H1 (cell line): ENCODE measurements at regions not wholly inside any gene's neighbourhood (a gene's known extent, or its start where the extent isn't known, plus 50 kb on each side); places are given as distances from the start of the nearest gene placed in this dataset.

Experiments used
- CTCF ChIA-PET: fragments of 300-600 bp; sonication (Branson Sonifier 250); formaldehyde crosslinking; loops from one replicate; lab custom pipeline; 2021; ENCODE audit not compliant: partially characterized antibody; lab: Charles Lee
- POLR2A ChIA-PET: fragments of 300-600 bp; sonication (Branson Sonifier 250); formaldehyde crosslinking; loops from one replicate; lab custom pipeline; 2021; ENCODE audit warnings: inconsistent platforms; ENCODE audit not compliant: partially characterized antibody; lab: Charles Lee
- DNase-seq, 2 experiments: peaks; one replicate each; pipeline versions ENCODE4 v3.0.0 to v3.0.0-alpha.2; 2010 to 2022; ENCODE audit warnings: low spot score in 2 of 2, low read depth in 1 of 2, mixed read lengths in 1 of 2
- FAIRE-seq: peaks from 2 replicates; lab custom pipeline; 2011; peaks lifted over from hg19 to GRCh38; lab: Jason Lieb, UNC
- H2AFZ ChIP-seq: 2 replicates; pipeline ENCODE4 v1.8.1; 2012; ENCODE audit warnings: low read length, inconsistent platforms
- H2AK5ac ChIP-seq: 2 replicates; pipeline ENCODE4 v1.6.1; 2013; ENCODE audit warnings: low read depth, low read length
- H2BK120ac ChIP-seq: replicated peaks from 2 replicates; pipeline ENCODE3; 2013; ENCODE audit warnings: low read depth, low read length, inconsistent platforms
- H2BK12ac ChIP-seq: 2 replicates; pipeline ENCODE4 v1.6.1; 2013; ENCODE audit warnings: low read depth, low read length
- H2BK15ac ChIP-seq: 2 replicates; pipeline ENCODE4 v1.6.1; 2013; ENCODE audit warnings: low read length
- H2BK20ac ChIP-seq: 2 replicates; pipeline ENCODE4 v1.6.1; 2013; ENCODE audit warnings: low read length
- H2BK5ac ChIP-seq: 2 replicates; pipeline ENCODE4 v1.6.1; 2013; ENCODE audit warnings: low read depth, low read length
- H3K14ac ChIP-seq: 2 replicates; pipeline ENCODE4 v1.6.1; 2013; ENCODE audit warnings: inconsistent platforms; ENCODE audit not compliant: insufficient read length
- H3K18ac ChIP-seq: 2 replicates; pipeline ENCODE4 v1.6.1; 2013; ENCODE audit warnings: low read length; ENCODE audit errors: extremely low read depth
- H3K23ac ChIP-seq: 2 replicates; pipeline ENCODE4 v1.6.1; 2013; ENCODE audit warnings: inconsistent platforms; ENCODE audit not compliant: insufficient read length
- H3K23me2 ChIP-seq: 2 replicates; pipeline ENCODE4 v1.6.1; 2013; ENCODE audit warnings: low read depth, low read length
- H3K27ac ChIP-seq: 2 replicates; pipeline ENCODE4 v1.6.1; 2011; ENCODE audit warnings: low read depth, low read length, inconsistent platforms
- H3K27me3 ChIP-seq, 4 experiments: replicated peaks in 1 of 4; 1 replicate in 1 of 4; 2 replicates in 3 of 4; pipeline versions ENCODE4 v1.6.1 to v1.8.1; 2011 to 2013; ENCODE audit warnings: low read length in 3 of 4, mild to moderate bottlenecking in 3 of 4, inconsistent platforms in 2 of 4, mixed read lengths in 2 of 4, moderate library complexity in 1 of 4; ENCODE audit not compliant: control insufficient read depth in 3 of 4, insufficient read depth in 3 of 4; ENCODE audit errors: extremely low read depth in 1 of 4
- H3K36me3 ChIP-seq, 4 experiments: 2 replicates each; pipeline versions ENCODE4 v1.6.1 to v1.8.1; 2011 to 2013; ENCODE audit warnings: mild to moderate bottlenecking in 4 of 4, low read length in 3 of 4, moderate library complexity in 2 of 4, control low read depth in 1 of 4, inconsistent platforms in 1 of 4; ENCODE audit not compliant: insufficient read depth in 4 of 4, control insufficient read depth in 2 of 4
- H3K4ac ChIP-seq: replicated peaks from 2 replicates; pipeline ENCODE3; 2013; ENCODE audit warnings: low read length, low read depth, mixed read lengths, inconsistent platforms; ENCODE audit not compliant: insufficient read length
- H3K4me1 ChIP-seq, 4 experiments: replicated peaks in 1 of 4; 1 replicate in 1 of 4; 2 replicates in 3 of 4; pipeline versions ENCODE4 v1.6.1 to v1.8.1; 2011 to 2013; ENCODE audit warnings: low read length in 3 of 4, inconsistent platforms in 2 of 4, mixed read lengths in 1 of 4; ENCODE audit not compliant: insufficient read depth in 4 of 4, control insufficient read depth in 3 of 4
- H3K4me2 ChIP-seq, 2 experiments: 2 replicates each; pipeline versions ENCODE4 v1.6.1 to v1.8.1; 2011 to 2013; ENCODE audit warnings: low read depth in 2 of 2, low read length in 2 of 2, control low read depth in 1 of 2, inconsistent platforms in 1 of 2, mild to moderate bottlenecking in 1 of 2; ENCODE audit not compliant: insufficient read depth in 1 of 2
- H3K4me3 ChIP-seq, 4 experiments: fragments of 200-600, 300-600 bp in 1 of 4; sonication (generic), shearing (Covaris generic), sonication (Bioruptor Twin) in 1 of 4; 2 replicates each; pipeline versions ENCODE4 v1.5.1 to v1.8.1; 2011 to 2016; ENCODE audit warnings: low read length in 4 of 4, low read depth in 3 of 4, control low read depth in 2 of 4, inconsistent platforms in 2 of 4, mild to moderate bottlenecking in 2 of 4, mixed read lengths in 1 of 4, moderate library complexity in 1 of 4; ENCODE audit not compliant: insufficient read depth in 2 of 4; ENCODE audit errors: extremely low read depth in 1 of 4
- H3K56ac ChIP-seq: replicated peaks from 2 replicates; pipeline ENCODE3; 2013; ENCODE audit warnings: low read depth, mild to moderate bottlenecking, mixed read lengths, low read length, inconsistent platforms; ENCODE audit not compliant: insufficient read length
- H3K79me1 ChIP-seq: 2 replicates; pipeline ENCODE4 v1.6.1; 2013; ENCODE audit warnings: low read depth, low read length, control low read depth
- H3K79me2 ChIP-seq, 2 experiments: 2 replicates each; pipeline versions ENCODE4 v1.6.1 to v1.8.1; 2012 to 2013; ENCODE audit warnings: low read length in 2 of 2, mild to moderate bottlenecking in 2 of 2, inconsistent platforms in 1 of 2; ENCODE audit not compliant: insufficient read depth in 2 of 2, control insufficient read depth in 1 of 2
- H3K9ac ChIP-seq, 4 experiments: replicated peaks in 1 of 4; 1 replicate in 1 of 4; 2 replicates in 3 of 4; pipeline versions ENCODE4 v1.6.1 to v1.8.1; 2011 to 2013; ENCODE audit warnings: low read depth in 3 of 4, low read length in 3 of 4, control low read depth in 2 of 4, mild to moderate bottlenecking in 2 of 4, moderate library complexity in 2 of 4, inconsistent platforms in 1 of 4; ENCODE audit errors: extremely low read depth in 1 of 4
- H3K9me3 ChIP-seq, 2 experiments: 2 replicates each; pipeline versions ENCODE4 v1.6.1 to v1.8.1; 2012 to 2013; ENCODE audit warnings: mild to moderate bottlenecking in 2 of 2, moderate library complexity in 2 of 2, control low read depth in 1 of 2, inconsistent platforms in 1 of 2, low read depth in 1 of 2, low read length in 1 of 2, mixed read lengths in 1 of 2; ENCODE audit not compliant: insufficient read depth in 2 of 2
- H4K20me1 ChIP-seq, 2 experiments: replicated peaks in 1 of 2; 2 replicates each; pipeline versions ENCODE3 to v1.8.1; 2011 to 2013; ENCODE audit warnings: inconsistent platforms in 2 of 2, low read length in 2 of 2, mild to moderate bottlenecking in 1 of 2; ENCODE audit not compliant: insufficient read depth in 2 of 2, control insufficient read depth in 1 of 2
- H4K5ac ChIP-seq: 2 replicates; pipeline ENCODE4 v1.6.1; 2013; ENCODE audit warnings: low read length, low read depth, mixed read lengths, inconsistent platforms; ENCODE audit not compliant: insufficient read length
- H4K8ac ChIP-seq: 2 replicates; pipeline ENCODE4 v1.8.0; 2013; ENCODE audit warnings: mild to moderate bottlenecking, moderate library complexity, low read length, inconsistent platforms; ENCODE audit not compliant: insufficient read depth; ENCODE audit errors: extremely low read depth
- H4K91ac ChIP-seq: replicated peaks from 2 replicates; pipeline ENCODE3; 2013; ENCODE audit warnings: low read length, mixed read lengths, inconsistent platforms; ENCODE audit not compliant: insufficient read length
- ATF2 ChIP-seq: IDR thresholded peaks from 2 replicates; pipeline ENCODE4 v1.6.1; 2012; ENCODE audit warnings: low read length, inconsistent platforms
- CBX8 ChIP-seq: fragments of 300-800, 300-1000 bp; sonication (generic); IDR thresholded peaks from 2 replicates; pipeline ENCODE4 v1.7.1; 2016; ENCODE audit warnings: low read depth, low read length, borderline replicate concordance
- EGR1 ChIP-seq: IDR thresholded peaks from 2 replicates; pipeline ENCODE4 v1.6.1; 2011; ENCODE audit warnings: low read depth, low read length, borderline replicate concordance
- KDM5A ChIP-seq: fragments of 200-600 bp; IDR thresholded peaks from 2 replicates; pipeline ENCODE4 v1.7.1; 2012; ENCODE audit warnings: mild to moderate bottlenecking, low read length, inconsistent platforms, mixed read lengths
- NANOG ChIP-seq: IDR thresholded peaks from 2 replicates; pipeline ENCODE4 v1.6.1; 2011; ENCODE audit warnings: low read length, low read depth, mild to moderate bottlenecking, inconsistent platforms; ENCODE audit not compliant: insufficient read depth, poor library complexity, severe bottlenecking
- RBBP5 ChIP-seq: IDR thresholded peaks from 2 replicates; pipeline ENCODE4 v1.7.1; 2012; ENCODE audit warnings: low read depth, mild to moderate bottlenecking, inconsistent platforms, low read length, moderate library complexity, borderline replicate concordance
- TCF12 ChIP-seq: IDR thresholded peaks from 2 replicates; pipeline ENCODE4 v1.6.1; 2011; ENCODE audit warnings: low read depth, mild to moderate bottlenecking, low read length
- WGBS, 2 experiments: shearing (Covaris generic) in 1 of 2; methylation state at CpG; one replicate each; pipeline versions ENCODE4 v1.1.6 to v1.1.7; 2013 to 2015; ENCODE audit warnings: low lambda C conversion rate in 2 of 2, mixed read lengths in 2 of 2, inconsistent platforms in 1 of 2, low coverage in 1 of 2, missing lambda C conversion rate in 1 of 2; ENCODE audit not compliant: insufficient replicate concordance in 2 of 2, insufficient coverage in 1 of 2, insufficient read length in 1 of 2; ENCODE audit errors: extremely low coverage in 1 of 2, missing lambda C conversion rate in 1 of 2; 5-methylcytosine and 5-hydroxymethylcytosine counted together

- no peak overlapping the region for H3K4me3 ChIP-seq
- H3K36me3 ChIP-seq = no peaks in the 10 kb centered on the region
- no peak overlapping the region for H2BK15ac ChIP-seq
- H4K5ac ChIP-seq = no peak overlapping the region
- H3K9ac ChIP-seq = no peak overlapping the region
- no peak overlapping the region for H3K14ac ChIP-seq
- ChIA-PET POLR2A (no interaction called here), CTCF (no interaction called here)
- no peak overlapping the region for H3K27ac ChIP-seq
- H2BK12ac ChIP-seq = no peak overlapping the region
- no peak overlapping the region for H3K56ac ChIP-seq
- no peak overlapping the region for H2AK5ac ChIP-seq
- no peak overlapping the region for H2AFZ ChIP-seq
- H3K4ac ChIP-seq = no peak overlapping the region
- 92% methylated on average over 6 of the region's 6 CpGs; no CpG with 5 or more reads in 1 of the 2 experiments for WGBS, 2 experiments
- TF ChIP-seq KDM5A = no peak
- TF ChIP-seq EGR1 = no peak
- no peak for TF ChIP-seq NANOG
- TF ChIP-seq TCF12 = no peak
- no peak for TF ChIP-seq CBX8
- TF ChIP-seq ATF2 = no peak
- no peak for TF ChIP-seq RBBP5
- no peaks in the 10 kb centered on the region for H3K79me2 ChIP-seq
- H3K27me3 ChIP-seq = no peaks in the 10 kb centered on the region
- H2BK5ac ChIP-seq = no peak overlapping the region
- no peak overlapping the region for H4K8ac ChIP-seq
- no peak overlapping the region for H3K23ac ChIP-seq
- no peaks in the 10 kb centered on the region for H3K9me3 ChIP-seq
- H3K4me2 ChIP-seq = no peak overlapping the region
- H4K91ac ChIP-seq = no peak overlapping the region
- H2BK120ac ChIP-seq = no peak overlapping the region
- H3K18ac ChIP-seq = no peak overlapping the region
- no peaks in the 10 kb centered on the region; the same call in 1 of the 2 replicates for H3K23me2 ChIP-seq
- no peaks in the 10 kb centered on the region for H4K20me1 ChIP-seq
- DNase-seq (no peak), FAIRE-seq (no peak)
- H3K4me1 ChIP-seq = no peaks in the 10 kb centered on the region
- H3K79me1 ChIP-seq = no peaks in the 10 kb centered on the region
- H2BK20ac ChIP-seq = no peak overlapping the region
Observed at GRCh38 chr14:48323665-48324064, 648.3 kb upstream of the MDGA2 start.
